ENCODE measurements at regions not wholly inside any gene's neighbourhood (a gene's known extent, or its start where the extent isn't known, plus 50 kb on each side); places are given as distances from the start of the nearest gene placed in this dataset.

DNA sequence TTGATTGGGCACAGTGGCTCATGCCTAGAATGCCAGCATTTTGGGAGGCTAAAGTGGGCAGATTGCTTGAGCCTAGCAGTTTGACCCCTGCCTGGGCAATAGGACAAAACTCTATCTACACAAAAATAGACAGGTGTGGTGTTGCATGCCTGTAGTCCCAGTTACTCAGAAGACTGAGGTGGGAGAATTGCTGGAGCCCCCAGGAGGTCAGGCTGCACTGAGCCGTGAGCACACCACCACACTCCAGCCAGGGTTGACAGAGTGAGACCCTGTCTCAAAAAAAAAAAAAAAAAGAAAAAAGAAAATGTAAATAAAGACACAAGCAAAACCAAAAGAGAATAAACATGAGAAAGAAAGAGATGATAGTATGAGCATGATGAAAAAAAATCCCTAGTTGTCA lies 802.4 kb upstream of the ANO3 start:
- TF ChIP-seq EZH2 (IDR thresholded peaks at IDR 0.05; ENCODE audit: low read length): no peak
- TF ChIP-seq, protein P1, sequence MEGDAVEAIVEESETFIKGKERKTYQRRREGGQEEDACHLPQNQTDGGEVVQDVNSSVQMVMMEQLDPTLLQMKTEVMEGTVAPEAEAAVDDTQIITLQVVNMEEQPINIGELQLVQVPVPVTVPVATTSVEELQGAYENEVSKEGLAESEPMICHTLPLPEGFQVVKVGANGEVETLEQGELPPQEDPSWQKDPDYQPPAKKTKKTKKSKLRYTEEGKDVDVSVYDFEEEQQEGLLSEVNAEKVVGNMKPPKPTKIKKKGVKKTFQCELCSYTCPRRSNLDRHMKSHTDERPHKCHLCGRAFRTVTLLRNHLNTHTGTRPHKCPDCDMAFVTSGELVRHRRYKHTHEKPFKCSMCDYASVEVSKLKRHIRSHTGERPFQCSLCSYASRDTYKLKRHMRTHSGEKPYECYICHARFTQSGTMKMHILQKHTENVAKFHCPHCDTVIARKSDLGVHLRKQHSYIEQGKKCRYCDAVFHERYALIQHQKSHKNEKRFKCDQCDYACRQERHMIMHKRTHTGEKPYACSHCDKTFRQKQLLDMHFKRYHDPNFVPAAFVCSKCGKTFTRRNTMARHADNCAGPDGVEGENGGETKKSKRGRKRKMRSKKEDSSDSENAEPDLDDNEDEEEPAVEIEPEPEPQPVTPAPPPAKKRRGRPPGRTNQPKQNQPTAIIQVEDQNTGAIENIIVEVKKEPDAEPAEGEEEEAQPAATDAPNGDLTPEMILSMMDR (optimal IDR thresholded peaks at IDR 0.05 in 1 of 3, IDR thresholded peaks at IDR 0.05 in 1 of 3, conservative IDR thresholded peaks at IDR 0.05 in 1 of 3; ENCODE audit: extremely low read depth in 1 of 3, insufficient read depth in 2 of 3, low read length in 3 of 3): no peak

Data from keratinocyte (primary cell).